DMS153 treated with DMSO at 0.1 percent for 48 hours (cell line): ENCODE measurements at regions not wholly inside any gene's neighbourhood (a gene's known extent, or its start where the extent isn't known, plus 50 kb on each side); places are given as distances from the start of the nearest gene placed in this dataset.
"Not testable (repeated sequence)": the region's sequence is repeated elsewhere in the genome, so short reads cannot be mapped to it uniquely, and the experiment has no call there.

Experiments used
- DNase-seq: peaks from one replicate; lab custom pipeline; 2025; ENCODE audit not compliant: unreplicated experiment; lab: John Stamatoyannopoulos, UW

- DNase-seq = no peak
These were observed 62.6 kb downstream of the PLXNA1 start for GRCh38 chr3:127045435-127046045.

DNA sequence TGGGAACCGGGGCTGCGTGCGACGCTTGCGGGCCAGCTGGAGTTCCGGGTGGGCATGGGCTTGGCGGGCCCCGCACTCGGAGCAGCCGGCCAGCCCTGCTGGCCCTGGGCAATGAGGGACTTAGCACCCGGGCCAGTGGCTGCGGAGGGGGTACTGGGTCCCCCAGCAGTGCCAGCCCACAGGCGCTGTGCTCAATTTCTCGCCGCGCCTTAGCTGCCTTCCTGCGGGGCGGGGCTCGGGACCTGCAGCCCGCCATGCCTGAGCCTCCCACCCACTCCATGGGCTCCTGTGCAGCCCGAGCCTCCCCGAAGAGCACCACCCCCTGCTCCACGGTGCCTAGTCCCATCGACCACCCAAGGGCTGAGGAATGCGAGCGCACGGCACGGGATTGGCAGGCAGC is 63.8 kb downstream of the PLXNA1 start:
- not testable (repeated sequence) for DNase-seq

DNA sequence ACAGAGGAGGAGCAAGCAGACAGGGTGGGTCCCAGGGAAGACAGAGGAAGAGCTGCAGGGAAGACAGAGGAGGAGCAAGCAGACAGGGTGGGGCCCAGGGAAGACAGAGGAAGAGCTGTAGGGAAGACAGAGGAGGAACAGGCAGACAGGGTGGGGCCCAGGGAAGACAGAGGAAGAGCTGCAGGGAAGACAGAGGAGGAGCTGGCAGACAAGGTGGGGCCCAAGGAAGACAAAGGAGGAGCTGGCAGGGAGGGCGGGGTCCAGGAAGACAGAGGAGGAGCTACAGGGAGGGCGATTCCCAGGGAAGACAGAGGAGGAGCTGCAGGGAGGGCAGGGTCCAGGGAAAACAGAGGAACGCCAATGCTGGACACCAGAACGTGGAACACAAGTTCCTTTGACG is 66.5 kb downstream of the PLXNA1 start:
- DNase-seq = no peak

DNA sequence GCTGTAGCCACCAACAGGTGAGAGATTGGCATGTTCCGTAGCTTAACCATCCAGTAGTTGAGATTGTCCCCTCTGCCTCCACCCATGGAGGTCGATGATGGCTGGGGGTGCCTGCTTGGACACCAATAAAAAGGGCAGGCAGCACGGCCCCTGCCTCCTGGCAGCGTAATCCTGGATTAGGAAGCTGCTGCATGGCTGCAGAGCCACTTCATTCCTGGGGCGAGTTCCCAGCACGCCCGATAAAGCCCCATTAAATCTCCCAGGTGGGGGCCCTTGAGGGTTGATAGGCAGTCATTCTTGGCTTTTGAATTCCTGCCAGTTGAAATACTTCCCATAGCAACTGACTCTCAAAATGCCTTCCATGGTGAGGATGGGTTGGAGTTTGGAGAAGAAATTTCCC is 67.8 kb downstream of the PLXNA1 start:
- no peak for DNase-seq

- no peak for DNase-seq
These were observed 69.2 kb downstream of the PLXNA1 start for GRCh38 chr3:127052121-127052561.

GRCh38 chr3:127053026-127053425 is 70.1 kb downstream of the PLXNA1 start:
- DNase-seq = no peak

DNA sequence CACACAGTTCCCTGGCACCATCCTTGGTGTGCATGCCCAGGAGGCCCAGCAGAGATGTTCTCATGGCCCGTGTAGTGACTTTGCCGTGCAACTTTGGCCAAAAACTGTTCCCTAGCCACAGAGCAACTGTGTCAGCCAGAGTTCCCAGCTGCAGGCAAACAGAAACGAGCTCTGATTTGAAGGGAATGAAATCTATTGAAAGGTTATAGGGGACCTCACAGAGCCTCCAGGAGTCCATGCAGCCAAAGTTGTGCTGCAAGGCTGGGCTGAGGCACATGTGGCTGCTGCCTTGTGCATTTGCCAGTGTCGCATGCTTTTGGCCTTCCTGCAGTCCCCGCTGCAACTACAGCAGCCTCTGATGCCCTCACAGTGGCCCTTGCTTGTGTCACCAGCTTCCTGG is 70.5 kb downstream of the PLXNA1 start:
- no peak for DNase-seq

- DNase-seq = no peak
These were observed 71.1 kb downstream of the PLXNA1 start for GRCh38 chr3:127053979-127054378.

DNA sequence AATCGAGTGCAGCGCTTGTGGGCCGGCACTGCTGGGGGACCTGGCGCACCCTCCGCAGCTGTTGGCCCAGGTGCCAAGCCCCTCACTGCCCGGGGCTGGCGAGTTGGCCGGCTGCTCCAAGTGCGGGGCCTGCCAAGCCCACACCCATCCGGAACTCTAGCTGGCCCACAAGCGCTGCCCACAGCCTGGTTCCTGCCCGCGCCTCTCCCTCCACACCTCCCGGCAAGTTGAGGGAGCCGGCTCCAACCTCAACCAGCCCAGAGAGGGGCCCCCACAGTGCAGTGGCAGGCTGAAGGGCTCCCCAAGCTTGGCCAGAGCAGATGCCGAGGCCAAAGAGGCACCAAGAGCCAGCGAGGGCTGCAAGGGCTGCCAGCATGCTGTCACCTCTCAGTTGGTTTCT is 73.4 kb downstream of the PLXNA1 start:
- no peak for DNase-seq

- DNase-seq = no peak
These were observed 74.1 kb downstream of the PLXNA1 start for GRCh38 chr3:127056976-127057375.

- DNase-seq = no peak
These were observed 76.2 kb downstream of the PLXNA1 start for GRCh38 chr3:127059072-127059471.

DNA sequence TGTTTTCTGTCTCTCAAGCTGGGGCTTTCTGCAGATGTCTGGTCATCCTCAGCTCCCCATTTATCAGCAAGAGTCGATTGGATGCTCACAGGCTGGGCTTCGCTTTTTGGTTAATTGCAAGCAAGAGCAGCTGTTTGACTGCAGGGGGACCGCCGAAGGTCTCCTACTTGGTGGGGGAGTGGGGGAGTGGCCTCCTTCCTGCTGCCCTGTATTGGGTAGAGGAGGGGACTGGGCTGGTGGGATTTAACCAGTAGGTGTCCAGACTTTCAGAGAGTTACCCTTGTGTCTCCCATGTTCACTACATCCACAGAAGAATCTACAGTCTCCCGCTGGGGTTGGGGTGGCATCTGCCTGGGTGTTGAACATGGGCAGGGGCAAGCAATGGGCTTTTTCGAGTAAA is 78.7 kb downstream of the PLXNA1 start:
- no peak for DNase-seq

DNA sequence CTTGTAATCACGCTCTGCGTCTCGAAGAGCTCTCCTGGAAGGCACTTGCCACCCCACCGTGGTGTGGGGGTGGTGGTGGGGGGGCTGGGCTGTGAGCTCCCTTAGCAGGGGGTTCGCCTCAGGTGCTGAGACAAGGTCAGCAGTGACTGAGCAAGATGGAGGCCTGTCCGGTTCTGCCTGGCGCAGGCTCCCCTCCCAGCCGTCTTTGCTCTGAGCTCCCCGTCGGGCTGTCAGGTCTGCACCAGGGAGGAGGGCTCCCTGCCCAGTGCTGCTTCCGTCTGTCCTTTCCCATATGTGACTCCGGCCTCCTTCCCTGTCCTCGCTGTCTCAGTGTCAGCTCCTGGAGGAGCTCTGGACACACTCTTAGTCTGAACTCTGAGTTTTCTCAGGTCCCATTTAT is 80.0 kb downstream of the PLXNA1 start:
- DNase-seq = no peak

GRCh38 chr3:127063916-127064315 is 81.0 kb downstream of the PLXNA1 start:
- DNase-seq = no peak

GRCh38 chr3:127064391-127065137 is 81.6 kb downstream of the PLXNA1 start:
- no peak for DNase-seq

DNA sequence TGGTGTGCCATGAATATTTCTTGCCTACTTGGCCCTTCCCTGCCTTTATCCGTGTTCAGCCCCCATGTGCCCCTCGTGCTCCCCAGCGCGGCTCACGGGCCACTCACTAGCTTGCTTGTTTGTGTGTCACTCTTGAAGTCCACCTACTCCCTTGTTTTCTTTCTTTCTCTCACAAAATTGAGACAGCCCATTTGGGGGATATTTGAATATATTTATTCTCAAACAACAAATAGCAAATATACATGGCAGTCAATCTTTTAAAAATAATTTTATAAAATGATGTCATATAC is 82.2 kb downstream of the PLXNA1 start:
- no peak for DNase-seq

GRCh38 chr3:127065561-127066290 is 82.8 kb downstream of the PLXNA1 start:
- no peak for DNase-seq

DNA sequence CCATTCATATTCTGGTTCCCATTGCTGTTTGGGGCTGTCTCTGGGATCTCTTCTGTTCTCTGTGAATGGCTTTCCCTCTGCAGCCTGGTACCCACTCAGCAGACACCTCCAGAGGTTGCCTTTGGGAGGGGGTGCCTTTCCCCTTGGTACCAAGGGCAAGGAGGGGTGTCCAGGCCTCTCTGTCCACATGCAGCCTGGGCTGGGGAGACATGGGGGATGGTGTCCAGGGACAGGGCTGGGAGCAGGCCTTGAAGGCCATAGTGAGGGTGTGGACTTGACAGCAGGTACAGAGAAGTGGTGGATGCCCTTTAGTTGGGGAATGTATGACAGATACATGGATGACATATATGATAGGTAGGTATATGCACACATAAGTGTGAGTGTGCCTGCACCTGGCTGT is 83.7 kb downstream of the PLXNA1 start:
- no peak for DNase-seq

DNA sequence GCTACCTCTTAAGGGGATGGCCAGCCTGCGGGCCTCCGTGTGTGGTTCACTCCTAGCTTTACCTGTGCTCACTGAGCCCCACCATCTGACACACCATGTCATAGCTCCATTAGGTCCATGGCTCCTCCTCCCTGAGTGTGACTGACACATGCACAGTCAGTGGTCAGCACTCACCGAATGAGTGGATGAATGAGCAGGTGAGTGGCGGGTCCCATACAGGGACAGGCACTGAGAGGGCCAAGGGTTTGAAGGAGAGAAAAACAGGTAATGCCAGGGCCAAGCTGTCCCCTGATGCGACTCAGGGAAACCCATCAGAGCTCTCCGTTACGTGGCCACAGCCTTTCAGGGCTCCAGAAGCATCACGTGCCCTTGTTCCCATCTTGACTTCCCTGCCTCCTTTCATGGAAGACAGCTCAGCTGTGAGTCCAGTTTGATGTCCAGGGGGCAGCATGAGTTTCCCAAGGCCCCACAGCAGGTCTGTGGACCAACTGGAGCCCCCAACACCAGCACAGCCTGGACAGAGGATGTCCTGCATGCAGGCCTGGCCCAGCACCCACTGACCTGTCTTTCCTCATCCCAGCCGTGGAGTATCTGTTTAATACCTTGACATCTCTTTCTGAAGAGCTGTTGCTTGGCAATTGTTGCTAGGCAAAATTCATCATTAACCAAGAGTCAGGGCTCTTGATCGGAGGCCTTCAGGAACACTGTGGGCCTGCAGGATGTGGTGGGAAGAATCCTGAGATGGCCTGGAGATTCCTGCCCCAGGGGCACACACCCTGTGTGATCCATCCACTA is 84.4 kb downstream of the PLXNA1 start:
- DNase-seq = no peak

GRCh38 chr3:127068111-127068810 is 85.3 kb downstream of the PLXNA1 start:
- no peak for DNase-seq

DNA sequence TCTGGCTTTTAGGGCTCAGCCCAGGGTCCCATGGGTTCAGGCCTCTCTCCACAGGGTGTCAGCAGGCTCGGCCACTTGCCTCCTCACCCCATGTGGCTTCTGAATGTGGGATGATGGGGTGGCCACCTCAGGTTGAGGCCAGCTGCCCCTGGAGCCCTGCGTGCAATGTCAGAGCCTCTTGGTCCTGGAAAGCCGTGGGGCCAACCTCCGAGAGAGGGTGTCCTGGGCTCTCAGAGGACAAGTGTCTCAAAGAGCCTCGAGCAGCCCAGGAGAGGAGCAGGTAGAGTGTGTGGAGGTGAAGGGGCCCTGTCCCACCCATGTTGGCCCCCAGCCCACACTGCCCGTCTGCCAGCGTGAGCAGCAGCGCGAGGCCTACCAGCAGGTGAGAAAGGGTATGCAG is 86.0 kb downstream of the PLXNA1 start:
- no peak for DNase-seq
